Left forelimb (tissue), 1 donor: ENCODE measurements at regions not wholly inside any gene's neighbourhood (a gene's known extent, or its start where the extent isn't known, plus 50 kb on each side); places are given as distances from the start of the nearest gene placed in this dataset.
"Not testable (repeated sequence)": the region's sequence is repeated elsewhere in the genome, so short reads cannot be mapped to it uniquely, and the experiment has no call there.

Experiments used
- DNase-seq: peaks from one replicate; pipeline ENCODE4 v3.0.0-alpha.2; 2018; ENCODE audit warnings: low spot score

DNA sequence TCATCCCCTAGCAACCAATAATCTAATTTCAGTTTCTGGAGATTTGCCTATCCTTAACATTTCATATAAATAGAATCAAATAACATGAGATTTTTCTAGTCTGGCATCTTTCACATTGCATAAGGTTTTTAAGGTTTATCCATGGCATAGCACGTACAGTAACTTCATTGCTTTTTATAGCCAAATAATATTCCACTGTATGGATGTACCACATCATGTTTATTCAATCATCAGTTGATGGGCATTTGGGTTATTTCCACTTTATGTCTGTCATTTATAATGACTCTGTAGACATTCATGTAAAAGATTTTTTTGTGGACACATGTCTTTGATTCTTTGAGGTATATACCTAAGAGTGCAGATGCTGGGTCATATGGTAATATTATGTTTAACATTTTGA, 1052.6 kb downstream of the DNAJB9 start:
- DNase-seq: no peak

DNA sequence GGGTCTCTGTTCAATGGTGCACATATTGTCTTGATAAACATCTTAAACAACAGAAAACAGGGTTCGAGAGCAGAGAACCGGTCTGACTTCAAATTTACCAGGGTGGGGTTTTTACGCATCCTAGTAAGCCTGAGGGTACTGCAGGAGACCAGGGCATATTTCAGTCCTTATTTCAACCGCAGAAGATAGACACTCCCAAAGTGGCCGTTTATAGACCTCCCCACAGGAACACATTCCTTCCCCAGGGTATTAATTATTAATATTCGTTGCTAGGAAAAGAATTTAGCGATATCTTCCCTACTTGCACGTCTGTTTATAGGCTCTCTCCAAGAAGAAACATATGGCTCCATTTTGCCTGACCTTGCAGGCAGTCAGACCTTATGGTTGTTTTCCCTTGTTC, 1063.2 kb downstream of the DNAJB9 start:
- DNase-seq: not testable (repeated sequence)

DNA sequence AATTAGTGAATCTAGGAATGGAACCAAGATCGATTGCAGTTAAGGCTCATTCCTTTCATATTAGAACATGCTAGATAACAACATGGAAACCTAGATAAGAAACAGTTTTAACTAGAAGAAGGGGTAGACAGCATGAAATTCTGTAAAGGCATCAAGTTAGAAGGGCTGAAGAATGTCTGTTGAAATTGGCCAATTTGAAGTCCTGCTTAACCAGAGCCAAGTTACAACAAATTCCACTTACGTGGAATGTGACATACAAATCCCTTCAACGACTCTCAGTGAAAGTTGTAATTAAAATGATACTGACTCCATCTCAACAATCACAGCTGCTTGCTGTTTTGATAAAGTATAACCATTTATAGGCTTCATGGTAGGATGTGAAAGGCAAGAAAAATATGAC, 1065.7 kb downstream of the DNAJB9 start:
- no peak for DNase-seq

DNA sequence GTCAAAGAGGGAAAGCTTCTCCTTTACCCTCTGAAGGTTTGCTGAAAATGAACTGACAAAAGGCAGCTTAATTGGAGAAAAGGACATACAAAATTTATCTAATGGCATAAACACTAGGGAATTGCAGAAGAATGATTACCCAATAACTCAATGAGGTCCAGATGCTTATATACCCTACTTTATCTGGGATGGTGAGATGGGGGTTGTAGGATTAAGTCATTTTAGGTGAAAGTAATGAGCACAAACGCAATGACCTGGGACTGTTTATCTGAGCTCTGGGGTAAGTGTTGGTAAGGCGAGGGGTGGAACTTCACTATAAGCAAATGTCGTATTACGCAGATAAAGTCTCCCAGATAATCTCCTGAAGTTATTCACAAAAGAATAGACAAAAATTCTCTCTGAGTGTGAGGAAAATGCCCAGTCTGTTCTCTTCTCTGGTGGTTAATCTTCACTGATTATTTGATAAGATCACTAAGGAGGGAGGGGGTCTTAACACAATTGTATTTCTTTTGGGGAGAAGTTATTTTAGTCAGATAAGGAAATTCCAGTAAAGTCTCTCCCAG, 1067.8 kb downstream of the DNAJB9 start:
- DNase-seq: no peak

DNA sequence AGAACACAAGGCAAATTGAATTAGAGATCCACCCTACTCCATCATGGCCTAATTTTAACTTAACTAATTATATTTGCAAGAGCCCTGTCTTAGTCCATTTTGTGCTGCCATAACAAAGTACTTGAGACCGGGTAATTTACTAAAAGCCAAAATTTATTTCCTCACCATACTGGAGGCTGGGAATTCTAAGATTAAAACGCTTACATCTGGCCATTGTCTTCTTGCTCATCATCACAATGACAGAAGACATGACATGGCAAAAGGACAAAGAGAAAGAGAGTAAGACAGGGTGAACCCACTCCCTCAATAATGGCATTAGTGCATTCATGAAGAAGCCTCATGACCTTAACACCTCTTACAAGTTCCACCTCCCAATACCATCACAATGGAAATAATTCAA, 1068.6 kb downstream of the DNAJB9 start:
- no peak for DNase-seq

DNA sequence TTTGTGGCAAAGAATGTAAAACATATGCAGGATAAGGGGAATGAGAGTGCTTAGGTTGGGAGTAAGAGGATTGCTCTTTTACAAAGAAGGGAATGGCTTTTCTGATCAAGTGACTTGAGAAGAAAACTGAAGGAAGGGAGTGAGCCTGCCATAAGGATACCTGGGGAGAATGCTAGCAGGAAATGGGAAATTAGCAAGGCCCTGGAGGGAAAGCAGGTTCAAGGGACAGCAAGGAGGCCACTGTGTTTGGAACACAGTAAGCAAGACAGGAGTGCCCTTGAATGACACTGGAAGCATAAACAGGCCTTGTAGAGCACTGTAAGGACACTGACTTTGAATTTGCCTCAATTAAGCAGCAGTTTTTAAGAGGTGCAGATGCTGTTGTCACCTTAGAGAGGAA, 1069.9 kb downstream of the DNAJB9 start:
- no peak for DNase-seq

DNA sequence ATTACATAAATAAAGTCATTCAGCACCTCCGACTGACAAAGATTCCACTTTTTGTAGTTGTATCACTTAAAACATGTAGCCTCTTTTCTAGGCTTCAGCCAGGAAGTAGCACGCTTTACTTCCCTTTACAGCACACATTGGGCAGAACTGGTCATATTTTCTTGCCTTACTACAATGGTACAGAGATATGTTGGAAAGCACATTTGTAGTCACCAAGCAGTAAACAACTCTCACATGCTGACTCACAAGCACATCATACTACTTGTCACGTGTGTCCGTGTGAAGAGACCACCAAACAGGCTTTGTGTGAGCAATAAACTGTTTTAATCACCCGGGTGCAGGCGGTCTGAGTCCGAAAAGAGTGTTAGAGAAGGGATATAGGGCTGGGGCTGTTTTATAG, 1071.8 kb downstream of the DNAJB9 start:
- DNase-seq: no peak

DNA sequence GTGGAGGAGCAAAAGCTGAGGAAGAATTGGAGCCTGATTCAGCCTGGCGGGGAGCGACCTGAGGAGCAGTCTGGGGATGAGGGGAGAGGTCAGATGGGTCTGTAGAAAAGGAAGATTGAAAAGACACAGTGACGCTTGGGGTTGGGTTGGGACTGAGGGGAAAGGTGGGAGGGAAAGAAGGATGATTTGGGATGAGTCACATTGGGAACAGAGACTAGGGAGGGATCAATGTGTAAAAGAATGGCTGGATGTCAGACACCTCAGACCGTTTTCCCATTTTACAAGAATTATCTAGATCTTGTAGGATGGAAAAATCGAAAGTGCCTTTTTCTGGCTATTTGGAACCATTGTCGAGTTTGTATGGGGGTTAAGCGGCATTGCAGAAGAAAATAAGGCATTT, 1076.5 kb downstream of the DNAJB9 start:
- DNase-seq: no peak

DNA sequence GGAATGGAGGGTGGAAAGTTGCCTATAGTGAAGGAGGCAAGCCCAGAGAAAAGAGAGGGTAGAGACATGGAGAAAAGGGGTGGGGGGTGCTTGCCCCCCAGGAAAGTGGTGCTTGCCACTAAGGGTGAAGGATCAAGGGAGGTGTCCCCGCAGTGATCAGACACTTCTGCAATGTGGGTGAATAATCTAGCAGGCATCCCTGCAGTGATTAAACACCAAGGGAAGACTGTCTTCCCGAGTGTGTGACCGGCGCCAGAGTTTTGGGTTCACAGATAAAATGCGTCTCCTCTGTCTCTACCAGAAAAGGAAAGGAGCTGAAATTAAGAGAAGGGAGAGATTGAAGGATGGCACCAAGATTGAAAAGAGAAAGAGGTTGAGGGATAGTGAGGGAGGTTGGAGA, 1076.9 kb downstream of the DNAJB9 start:
- DNase-seq: not testable (repeated sequence)

DNA sequence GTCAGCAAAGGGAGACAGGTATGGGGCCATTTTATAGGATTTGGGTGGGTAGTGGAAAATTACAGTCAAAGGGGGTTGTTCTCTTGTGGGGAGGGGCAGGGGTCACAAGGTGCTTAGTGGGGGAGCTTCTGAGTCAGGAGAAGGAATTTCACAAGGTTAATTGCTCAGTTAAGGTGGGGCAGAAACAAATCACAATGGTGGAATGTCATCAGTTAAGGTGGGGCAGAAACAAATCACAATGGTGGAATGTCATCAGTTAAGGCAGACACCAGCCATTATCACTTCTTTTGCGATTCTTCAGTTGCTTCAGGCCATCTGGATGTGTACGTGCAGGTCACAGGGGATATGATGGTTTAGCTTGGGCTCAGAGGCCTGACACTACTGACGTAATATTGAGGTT, 1077.6 kb downstream of the DNAJB9 start:
- DNase-seq: not testable (repeated sequence)

DNA sequence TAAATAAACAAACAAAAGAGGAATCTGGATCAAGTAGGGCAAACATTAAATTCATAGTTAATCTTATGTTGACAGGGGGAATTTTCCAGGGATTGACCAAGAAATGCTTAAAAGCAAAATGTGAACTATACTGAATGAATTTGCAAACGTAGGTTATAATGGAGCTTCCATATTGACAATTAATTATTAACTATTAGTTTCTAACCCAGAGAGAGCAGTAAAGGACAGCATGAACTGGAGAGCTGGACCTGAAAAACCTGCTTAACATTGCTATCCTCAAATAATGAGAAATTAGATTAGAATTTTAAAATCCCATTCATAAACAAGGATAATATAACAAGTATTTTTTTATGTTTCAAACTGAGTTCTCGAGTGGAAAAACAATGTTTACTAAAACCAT, 1089.6 kb downstream of the DNAJB9 start:
- no peak for DNase-seq

DNA sequence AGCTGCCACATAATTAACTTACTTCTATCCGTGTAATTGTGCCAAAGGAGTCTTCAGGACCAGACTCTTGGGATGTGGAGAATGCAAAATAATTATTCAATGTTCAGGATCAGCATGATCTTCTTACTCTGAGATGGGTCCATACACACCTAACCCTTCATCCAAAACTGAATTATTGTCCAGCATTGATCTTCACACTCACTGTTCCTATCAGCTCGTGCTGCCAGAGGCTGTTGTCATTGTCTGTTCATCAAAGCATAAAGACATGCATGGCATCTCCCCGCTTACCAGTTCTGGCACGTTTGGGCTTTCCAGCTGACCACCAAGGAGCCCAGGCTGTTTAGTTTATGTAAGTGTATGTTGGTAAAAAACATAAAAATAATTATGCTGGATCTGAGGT, 1090.7 kb downstream of the DNAJB9 start:
- no peak for DNase-seq

DNA sequence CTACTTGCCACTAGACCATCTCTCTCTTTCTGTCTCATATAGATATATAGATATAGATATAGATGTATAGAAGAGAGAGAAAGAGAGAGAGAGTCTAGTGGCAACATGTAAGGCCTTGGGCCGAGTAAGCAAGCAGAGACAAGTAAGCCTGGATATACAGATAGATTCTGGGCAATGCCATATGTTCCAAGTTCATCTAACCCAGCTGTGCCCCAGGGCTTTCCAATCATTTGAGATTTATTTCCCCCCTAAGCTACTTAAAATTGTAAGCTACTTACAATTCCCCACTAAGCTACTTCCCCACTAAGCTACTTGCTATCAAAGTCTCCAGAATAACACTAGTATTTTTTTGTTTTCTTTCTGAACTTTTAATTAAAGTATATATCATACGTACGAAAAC, 1094.1 kb downstream of the DNAJB9 start:
- DNase-seq: no peak

DNA sequence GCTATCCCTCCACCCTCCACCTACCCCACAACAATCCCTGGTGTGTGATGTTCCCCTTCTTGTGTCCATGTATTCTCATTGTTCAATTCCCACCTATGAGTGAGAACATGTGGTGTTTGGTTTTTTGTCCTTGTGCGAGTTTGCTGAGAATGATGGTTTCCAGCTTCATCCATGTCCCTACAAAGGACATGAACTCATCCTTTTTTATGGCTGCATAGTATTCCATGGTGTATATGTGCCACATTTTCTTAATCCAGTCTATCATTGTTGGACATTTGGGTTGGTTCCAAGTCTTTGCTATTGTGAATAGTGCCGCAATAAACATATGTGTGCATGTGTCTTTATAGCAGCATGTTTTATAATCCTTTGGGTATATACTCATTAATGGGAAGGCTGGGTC, 1117.6 kb downstream of the DNAJB9 start:
- DNase-seq: not testable (repeated sequence)

DNA sequence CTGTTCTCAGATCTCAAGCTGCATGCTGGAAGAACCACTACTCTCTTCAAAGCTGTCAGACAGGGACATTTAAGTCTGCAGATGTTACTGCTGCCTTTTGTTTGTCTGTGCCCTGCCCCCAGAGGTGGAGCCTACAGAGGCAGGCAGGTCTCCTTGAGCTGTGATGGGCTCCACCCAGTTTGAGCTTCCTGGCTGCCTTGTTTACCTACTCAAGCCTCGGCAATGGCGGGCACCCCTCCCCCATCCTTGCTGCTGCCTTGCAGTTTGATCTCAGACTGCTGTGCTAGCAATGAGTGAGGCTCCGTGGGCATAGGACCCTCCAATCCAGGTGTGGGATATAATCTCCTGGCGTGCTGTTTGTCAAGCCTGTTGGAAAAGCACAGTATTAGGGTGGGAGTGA, 1122.9 kb downstream of the DNAJB9 start:
- not testable (repeated sequence) for DNase-seq

DNA sequence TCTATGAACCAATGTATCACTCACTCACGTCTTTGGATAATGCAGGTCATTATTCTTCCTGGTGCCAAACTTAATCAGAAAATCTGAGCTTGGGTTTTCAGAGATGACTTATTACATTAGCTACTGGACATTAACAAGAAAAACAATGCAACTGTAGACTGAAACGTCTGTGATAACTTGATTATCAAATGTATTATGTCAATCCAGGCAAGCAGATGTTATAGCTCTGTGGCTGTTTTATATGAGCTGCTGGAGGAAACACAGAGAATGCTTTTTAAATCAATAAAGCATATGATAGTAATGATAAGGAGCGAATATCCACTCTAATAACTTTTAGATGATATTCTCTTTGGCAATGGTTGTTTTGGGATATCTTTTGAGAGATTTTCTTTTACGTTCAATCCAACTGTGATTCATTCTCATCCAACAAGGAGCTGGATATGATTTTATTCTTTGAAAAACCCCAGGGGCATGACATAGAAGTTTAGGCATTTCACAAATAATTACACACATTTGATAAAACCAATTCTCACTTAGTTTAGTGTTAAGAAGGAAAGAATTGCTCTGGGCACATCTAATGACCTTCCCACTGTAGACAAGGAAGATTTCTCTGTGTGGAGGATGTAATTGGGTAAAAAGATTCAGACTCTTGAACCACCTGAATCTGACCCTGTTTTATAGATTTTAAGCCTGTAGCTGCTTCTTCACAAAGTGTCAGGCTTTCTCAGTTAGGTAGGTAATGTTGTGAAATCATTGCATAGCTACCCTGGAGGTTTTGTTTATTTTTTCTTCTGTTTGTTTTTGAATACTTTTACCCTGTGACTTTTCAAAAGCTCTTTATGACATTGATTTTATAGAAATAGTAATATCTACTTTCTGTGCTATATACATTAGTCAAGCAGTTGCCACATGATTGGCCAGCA, 1124.7 kb downstream of the DNAJB9 start:
- no peak for DNase-seq

DNA sequence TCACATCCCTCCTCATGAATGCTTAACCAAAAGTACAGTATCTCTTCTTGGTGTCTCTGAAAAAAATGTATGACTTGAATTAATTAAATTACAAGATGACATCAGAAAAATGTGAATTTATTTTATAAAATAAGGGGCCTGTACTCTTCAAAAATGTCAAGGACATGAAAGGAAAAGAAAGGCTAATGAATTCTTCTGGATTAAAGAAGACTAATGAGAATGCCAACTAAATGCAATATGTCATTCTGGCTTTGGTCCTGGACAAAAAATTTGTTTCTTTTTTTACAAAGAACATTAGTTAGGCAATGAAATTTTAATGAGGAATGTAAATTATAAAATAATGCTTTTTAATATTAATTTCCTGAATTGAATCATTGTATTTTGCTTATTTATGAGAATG, 1125.7 kb downstream of the DNAJB9 start:
- DNase-seq: no peak

DNA sequence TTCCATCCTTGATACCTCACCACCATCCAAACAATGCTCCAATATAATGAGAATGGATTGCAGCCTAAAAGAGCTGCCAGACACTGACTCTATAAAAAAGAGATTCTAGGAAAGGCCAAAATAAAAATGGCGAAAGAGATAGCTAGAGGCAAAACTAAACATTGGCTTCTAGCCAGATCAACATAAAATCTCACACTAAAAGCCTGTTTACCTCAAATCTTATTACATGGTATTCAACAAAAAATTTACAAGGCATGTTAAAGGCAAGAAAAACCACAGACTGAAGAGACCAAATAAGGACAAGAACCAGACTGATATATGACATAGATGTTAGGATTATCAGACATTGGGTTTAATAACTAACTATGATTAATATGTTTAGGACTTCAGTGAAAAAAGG, 1127.0 kb downstream of the DNAJB9 start:
- no peak for DNase-seq

DNA sequence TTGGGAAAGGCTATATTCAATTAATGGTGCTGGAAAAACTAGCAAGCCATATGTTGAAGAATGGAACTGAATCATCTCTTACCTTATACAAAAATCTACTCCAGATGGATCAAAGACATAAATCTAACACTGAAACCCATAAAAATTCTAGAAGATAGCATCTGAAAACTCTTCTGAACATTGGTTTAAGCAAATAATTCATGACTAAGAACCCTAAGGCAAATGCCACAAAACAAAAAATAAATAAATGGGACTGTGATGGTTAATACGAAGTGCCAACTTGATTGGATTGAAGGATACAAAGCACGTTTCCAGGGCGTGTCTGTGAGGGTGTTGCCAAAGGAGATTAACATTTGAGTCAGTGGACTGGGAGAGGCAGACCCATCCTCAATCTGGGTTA, 1130.0 kb downstream of the DNAJB9 start:
- DNase-seq: no peak

DNA sequence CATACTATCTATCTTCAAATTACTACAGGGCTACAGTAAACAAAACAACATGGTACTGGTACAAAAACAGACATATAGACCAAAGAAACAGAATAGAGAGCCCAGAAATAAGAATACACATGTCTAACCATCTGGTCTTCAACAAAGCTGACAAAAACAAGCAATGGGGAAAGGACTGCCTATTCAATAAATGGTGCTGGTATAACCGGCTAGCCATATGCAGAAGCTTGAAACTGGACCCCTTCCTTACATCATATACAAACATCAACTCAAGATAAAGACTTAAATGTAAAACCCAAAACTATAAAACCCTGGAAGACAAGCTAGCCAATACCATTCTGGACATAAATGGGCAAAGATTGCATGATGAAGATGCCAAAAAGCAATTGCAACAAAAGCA, 1143.7 kb downstream of the DNAJB9 start:
- DNase-seq: no peak

DNA sequence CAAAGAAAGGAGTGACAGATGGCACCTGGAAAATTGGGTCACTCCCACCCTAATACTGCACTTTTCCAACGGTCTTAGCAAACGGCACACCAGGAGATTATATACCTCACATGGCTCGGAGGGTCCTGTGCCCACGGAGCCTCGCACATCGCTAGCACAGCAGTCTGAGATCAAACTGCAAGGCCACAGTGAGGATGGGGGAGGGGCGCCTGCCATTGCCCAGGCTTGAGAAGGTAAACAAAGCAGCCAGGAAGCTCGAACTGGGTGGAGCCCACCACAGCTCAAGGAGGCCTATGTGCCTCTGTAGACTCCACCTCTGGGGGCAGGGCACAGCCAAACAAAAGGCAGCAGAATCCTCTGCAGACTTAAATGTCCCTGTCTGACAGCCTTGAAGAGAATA, 1149.7 kb downstream of the DNAJB9 start:
- DNase-seq: not testable (repeated sequence)

DNA sequence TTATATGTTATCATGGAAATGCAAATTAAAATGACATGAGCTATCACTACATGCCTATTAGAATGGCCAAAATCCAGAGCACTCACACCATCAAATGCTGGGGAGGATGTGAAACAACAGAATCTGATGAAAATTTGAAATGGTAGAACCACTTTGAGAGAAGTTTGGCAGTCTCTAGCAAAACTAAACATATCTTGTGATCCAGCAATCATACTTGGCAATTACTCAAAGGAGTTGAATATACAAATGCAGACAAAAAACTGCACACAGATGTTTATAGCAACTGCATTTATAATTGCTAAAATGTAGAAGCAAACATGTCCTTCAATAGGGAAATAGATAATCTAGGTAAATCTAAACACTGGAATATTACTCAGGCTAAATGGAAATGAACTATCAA, 1164.9 kb downstream of the DNAJB9 start:
- DNase-seq: no peak

DNA sequence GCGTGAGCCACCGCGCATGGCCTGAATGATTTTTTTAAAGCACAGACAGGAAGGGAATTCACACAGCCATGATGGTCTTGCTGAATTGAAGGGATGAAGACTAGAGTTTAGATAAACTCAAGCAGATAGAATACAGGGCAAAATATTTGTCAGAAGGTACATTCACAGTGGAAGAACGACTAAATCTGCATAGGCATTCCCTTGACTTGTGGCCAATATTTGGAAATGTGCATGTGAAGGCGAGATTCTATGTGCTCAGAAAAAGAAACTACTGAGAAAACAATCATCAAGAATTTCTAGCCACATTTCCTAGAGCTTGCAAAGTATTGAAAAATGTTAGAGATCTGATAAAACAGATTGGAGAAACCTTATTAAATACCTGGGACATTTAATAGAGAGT, 1166.2 kb downstream of the DNAJB9 start:
- DNase-seq: no peak
